ENCODE measurements at regions not wholly inside any gene's neighbourhood (a gene's known extent, or its start where the extent isn't known, plus 50 kb on each side); places are given as distances from the start of the nearest gene placed in this dataset.

- TF ChIP-seq CTCF (IDR thresholded peaks at IDR 0.05), result no peak
- TF ChIP-seq POLR2A (IDR thresholded peaks at IDR 0.05), result no peak
Observed at GRCh38 chr11:19307498-19307897, 66.8 kb upstream of the E2F8 start.
